Dedifferentiated amniotic fluid mesenchymal stem cell (primary cell): ENCODE measurements at regions not wholly inside any gene's neighbourhood (a gene's known extent, or its start where the extent isn't known, plus 50 kb on each side); places are given as distances from the start of the nearest gene placed in this dataset.
A peak's percentile ranks its signal among the peaks of the same experiment; 100 is the strongest.

ENCODE experiments used
- DNase-seq: peaks from one replicate; pipeline ENCODE4 v3.0.0-alpha.2; 2016; ENCODE audit errors: extremely low spot score

DNA sequence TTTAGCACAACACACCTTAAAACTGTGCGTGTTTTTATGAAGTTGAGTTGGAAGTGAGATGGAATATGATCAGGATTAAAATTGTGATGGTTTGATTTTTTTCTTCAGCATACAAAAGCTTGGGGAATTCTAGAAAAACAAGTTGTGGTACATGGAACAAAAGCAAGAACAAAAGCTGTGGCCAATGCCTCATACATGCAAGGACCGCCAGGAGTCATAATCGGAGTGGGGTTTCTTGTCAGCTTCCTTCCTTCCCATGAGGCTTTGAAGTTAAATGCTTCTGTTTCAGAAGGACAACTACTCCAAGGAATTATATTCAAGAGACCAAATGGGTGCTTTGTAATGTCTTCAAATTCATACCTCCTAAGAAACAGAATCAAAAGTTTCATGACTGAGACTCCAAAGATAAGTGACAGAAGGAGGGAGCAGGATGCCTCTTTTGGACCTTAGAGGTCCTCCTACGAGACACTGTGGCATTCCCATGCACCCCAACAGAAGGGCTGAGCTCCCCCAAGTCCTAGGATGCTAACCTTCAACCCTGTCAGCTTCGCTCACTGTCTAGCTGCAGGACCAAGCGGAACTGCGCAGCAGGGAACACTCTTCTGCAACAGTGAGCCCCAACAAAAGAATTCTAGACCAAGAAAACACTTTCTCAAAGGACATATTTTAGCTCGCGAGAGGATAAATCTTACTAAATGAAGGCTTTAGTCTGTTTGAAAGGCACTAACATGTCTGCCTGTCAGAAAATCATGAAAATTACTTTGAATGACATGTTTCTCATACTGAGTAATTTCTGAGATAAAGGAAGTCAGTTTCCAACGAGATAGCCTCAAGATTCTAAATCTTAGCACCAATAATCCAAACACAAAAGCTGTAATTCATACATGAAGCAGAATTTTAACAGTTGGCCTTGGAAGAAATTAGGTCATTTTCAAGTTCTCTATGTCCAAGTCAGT is 108.5 kb upstream of the NHSL1 start:
- no peak for DNase-seq

DNA sequence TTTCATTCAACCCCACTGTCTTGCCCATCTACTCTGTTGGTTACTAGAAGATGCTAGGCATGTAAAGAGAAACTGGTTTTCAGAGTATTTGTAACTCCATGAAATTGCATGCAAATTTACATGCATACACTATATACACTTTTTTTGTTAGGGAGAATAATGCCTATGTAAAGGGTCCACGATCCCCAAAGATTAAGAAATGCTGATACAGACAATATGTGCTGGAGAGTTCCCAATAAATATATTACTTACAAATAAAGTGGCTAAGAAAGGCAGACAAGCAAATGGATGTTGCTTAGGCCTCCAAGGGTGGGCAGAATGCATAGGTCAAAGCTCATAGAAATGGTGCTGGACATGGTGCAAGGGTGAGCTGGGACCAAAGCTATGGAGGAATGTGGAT is 109.6 kb upstream of the NHSL1 start:
- DNase-seq, result no peak

- DNase-seq, result no peak
These were observed 110.6 kb upstream of the NHSL1 start for GRCh38 chr6:138609801-138610430.

GRCh38 chr6:138610816-138611215 is 111.5 kb upstream of the NHSL1 start:
- DNase-seq, result no peak

DNA sequence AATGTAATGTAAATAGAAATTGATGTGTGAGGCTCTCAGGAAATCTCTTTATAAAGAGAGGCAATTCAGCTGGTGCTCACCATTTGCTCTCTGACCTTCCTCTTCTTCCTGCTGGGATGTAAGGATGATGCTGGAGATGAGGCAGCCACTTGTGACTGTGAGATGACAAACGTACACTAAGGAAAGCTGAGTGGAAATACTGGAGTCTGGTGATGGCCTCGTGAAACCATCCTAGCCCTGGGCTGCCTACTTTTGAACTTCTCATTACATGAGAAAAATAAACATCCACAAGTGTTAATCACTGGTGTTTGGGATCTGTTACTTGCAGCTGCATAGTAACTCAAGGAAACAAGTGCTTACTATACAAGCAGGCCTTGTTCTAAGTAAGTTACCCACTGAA is 114.9 kb upstream of the NHSL1 start:
- DNase-seq, result no peak

GRCh38 chr6:138618168-138618567 is 118.9 kb upstream of the NHSL1 start:
- no peak for DNase-seq

GRCh38 chr6:138620630-138621029 is 121.3 kb upstream of the NHSL1 start:
- no peak for DNase-seq

- DNase-seq, result no peak
These were observed 123.7 kb upstream of the NHSL1 start for GRCh38 chr6:138622967-138623366.

DNA sequence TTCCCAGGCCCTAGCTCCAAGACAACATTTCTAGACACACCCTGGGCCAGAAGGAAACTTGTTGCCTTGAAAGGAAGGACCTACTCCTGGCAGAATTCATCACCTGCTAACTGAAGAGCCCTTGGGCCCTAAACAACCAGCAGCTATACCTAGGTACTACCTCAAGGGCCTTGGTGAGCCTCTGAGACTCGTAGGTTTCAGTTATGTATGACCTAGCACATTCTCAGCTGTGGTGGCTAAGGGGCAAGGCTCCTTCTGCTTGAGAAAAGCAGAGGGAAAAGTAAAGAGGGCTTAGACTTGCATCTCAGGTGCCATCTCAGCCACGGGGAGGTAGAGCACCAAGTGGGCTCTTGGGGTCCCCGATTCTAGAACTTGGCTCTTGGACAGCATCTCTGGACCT is 132.3 kb upstream of the NHSL1 start:
- no peak for DNase-seq

- DNase-seq, result no peak
These were observed 135.7 kb upstream of the CCDC28A start for GRCh38 chr6:138637822-138638221.

GRCh38 chr6:138638604-138639003 is 135.0 kb upstream of the CCDC28A start:
- no peak for DNase-seq

GRCh38 chr6:138640028-138640427 is 133.5 kb upstream of the CCDC28A start:
- no peak for DNase-seq

GRCh38 chr6:138643210-138643609 is 130.4 kb upstream of the CCDC28A start:
- no peak for DNase-seq

DNA sequence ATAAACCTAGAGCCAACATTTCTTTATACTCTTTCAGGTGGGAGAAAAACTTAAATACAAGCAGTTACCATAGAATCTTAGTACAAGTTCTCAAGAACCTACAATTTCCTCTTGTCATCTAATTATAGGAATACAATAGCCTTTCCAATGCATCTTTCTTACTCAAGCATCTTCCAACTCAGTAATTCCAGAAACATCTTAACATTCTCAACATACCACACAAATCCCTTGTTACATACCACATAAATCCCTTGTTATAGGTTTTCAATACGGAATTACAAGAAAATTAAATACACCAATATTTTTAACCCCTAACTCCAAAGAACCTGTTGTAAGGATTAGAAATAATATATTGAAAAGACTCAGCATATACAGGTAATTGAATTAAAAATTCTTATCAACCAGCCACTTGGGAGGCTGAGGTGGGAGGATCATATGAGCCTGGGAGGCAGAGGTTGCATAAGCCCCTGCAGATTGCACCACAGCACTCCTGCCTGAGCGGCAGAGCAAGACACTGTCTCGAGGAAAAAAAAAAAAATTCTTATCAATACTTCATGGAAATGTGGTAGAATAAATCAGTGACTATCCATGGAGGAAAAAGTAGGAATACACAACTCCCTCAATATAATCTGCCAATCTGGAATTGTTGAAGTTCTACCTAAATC is 127.5 kb upstream of the CCDC28A start:
- no peak for DNase-seq

GRCh38 chr6:138647006-138647405 is 126.6 kb upstream of the CCDC28A start:
- peak; percentile 82 for DNase-seq

GRCh38 chr6:138648127-138648526 is 125.4 kb upstream of the CCDC28A start:
- DNase-seq, result no peak

DNA sequence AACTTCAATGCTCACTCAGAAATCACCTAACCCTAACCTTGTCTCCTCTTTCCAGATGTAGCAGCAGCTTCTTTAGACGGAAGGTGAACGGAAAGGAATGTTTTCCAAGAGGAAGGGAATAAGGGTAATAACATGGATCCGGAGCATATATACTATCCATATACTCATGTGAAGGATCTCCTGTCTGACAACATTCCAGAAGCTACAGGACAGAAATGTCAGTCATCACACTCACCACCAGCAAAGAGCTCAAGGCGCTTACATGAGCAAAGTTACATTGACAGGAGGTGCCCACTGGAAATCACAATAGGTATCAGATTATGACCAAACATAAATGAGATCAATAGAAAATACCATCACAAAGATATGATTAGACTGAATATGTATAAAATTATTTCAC is 122.1 kb upstream of the CCDC28A start:
- no peak for DNase-seq

DNA sequence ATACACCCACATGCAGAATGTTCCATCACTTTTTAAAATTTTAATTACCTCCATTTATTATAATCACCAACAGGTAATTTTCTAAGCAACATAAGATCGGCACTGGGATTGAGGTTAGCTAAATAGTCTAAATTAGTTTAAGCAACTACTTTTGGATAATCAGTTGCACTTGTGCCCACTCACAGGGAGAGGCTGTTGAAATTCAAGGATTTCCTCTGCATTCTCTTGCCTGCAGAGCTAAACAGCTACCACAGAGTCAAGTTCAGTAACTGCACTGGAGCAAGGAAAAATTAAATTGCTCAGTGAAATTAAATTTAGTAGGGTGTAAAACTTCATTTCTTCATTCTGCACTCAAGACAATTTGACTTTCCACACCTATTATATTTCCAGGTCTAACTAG is 120.7 kb upstream of the CCDC28A start:
- DNase-seq, result no peak

DNA sequence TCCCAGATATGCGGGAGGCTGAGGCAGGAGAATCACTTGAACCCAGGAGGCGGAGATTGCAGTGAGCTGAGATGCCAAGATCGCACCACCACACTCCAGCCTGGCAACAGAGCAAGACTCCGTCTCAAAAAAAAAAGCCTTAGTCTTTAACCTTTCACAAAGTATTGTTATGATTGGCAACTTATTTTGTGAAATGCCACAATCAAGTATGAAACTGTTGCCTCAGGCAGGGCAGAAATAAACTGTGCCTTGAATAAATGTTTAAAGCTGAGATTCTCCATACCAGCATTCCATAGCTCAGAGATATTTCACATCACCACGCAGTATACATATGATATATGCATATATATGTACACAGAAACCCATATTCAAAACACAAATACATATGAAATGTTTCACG is 120.1 kb upstream of the CCDC28A start:
- DNase-seq, result no peak

DNA sequence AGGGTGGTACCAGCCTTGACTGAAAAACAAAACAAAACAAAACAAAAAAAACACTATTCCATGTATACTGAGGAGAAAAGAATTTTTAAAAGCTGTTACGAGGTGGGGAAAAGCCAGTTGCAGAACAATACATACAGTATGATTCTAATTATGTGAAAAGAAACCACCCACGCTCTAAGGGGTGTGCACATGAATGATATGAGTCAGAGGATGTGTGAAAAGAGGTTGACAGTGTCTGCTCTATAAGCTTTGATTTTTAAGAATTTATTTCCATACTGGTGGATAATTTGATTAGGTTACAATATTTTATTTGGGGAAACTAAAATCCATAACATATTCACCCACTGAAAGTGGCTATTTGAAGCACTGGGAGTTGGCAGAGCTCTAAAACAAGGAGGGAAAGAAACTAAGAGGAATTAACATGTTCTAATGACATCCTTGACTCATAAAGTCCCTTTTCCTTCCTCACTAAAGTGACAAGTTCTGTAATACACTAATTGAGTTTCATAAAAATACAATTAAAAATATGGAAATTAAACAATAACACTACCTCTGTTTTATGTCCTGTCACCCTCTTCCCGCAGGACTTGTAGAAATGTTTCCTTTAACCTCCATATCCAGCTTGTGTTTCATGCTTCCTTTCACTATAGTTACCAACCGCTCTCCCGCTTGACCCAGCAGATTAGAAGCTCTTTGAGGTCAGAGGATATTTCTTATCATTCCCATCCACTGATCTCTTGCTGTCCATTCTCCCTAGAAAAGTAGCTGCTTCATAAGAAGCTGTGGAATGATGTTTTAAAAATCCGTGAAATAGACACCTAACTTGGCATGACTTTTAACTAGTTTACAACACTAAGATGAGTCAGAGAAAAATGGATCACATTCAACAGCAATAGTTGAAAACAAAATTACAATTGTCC is 118.6 kb upstream of the CCDC28A start:
- DNase-seq, result no peak

DNA sequence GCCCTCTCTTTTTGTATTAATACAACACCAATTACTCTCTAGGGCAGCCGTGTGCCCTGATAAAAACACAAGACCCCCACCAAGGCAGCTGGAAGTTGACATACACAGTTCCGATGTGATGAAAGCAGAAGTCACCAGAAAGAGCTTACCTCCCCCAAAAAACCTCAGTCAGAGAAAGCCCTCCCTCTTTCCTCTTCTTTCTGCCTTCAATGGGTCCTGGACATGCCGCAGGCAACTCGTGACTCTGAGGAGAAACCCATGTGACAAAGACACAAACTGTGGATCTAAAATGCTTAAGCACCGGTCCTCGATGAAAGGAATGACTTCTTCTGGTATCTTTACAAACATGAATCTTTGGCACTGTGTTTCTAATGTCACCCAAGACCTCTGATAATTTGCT is 117.7 kb upstream of the CCDC28A start:
- DNase-seq, result no peak
